ENCODE measurements at regions not wholly inside any gene's neighbourhood (a gene's known extent, or its start where the extent isn't known, plus 50 kb on each side); places are given as distances from the start of the nearest gene placed in this dataset.
"Not testable (repeated sequence)": the region's sequence is repeated elsewhere in the genome, so short reads cannot be mapped to it uniquely, and the experiment has no call there.

GRCh38 chr6:120938876-120939472, 395.3 kb downstream of the TBC1D32 start:
- ATAC-seq (no peak), DNase-seq (no peak)
- Histone ChIP-seq H3K9me3 (no peaks in the 10 kb centered on the region), H3K27me3 (no peaks in the 10 kb centered on the region), H3K27ac (no peak overlapping the region), H3K4me3 (no peak overlapping the region), H3K4me1 (no peaks in the 10 kb centered on the region), H3K36me3 (no peaks in the 10 kb centered on the region)
- TF ChIP-seq, protein P1, sequence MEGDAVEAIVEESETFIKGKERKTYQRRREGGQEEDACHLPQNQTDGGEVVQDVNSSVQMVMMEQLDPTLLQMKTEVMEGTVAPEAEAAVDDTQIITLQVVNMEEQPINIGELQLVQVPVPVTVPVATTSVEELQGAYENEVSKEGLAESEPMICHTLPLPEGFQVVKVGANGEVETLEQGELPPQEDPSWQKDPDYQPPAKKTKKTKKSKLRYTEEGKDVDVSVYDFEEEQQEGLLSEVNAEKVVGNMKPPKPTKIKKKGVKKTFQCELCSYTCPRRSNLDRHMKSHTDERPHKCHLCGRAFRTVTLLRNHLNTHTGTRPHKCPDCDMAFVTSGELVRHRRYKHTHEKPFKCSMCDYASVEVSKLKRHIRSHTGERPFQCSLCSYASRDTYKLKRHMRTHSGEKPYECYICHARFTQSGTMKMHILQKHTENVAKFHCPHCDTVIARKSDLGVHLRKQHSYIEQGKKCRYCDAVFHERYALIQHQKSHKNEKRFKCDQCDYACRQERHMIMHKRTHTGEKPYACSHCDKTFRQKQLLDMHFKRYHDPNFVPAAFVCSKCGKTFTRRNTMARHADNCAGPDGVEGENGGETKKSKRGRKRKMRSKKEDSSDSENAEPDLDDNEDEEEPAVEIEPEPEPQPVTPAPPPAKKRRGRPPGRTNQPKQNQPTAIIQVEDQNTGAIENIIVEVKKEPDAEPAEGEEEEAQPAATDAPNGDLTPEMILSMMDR (IDR thresholded peaks at IDR 0.05): no peak
- intact Hi-C loops (cut with DNase I): no loop called here

- no peaks in the 10 kb centered on the region for H3K27me3 ChIP-seq
- TF ChIP-seq, protein P1 (IDR thresholded peaks at IDR 0.05): no peak
- DNase-seq (no peak), ATAC-seq (no peak)
- no peak overlapping the region for H3K27ac ChIP-seq
- H3K36me3 ChIP-seq: no peaks in the 10 kb centered on the region
- no peak overlapping the region for H3K4me3 ChIP-seq
- no peaks in the 10 kb centered on the region for H3K4me1 ChIP-seq
- intact Hi-C loops (cut with DNase I): no loop called here
- H3K9me3 ChIP-seq: no peaks in the 10 kb centered on the region
These were observed 396.0 kb downstream of the TBC1D32 start for GRCh38 chr6:120938164-120938875.

DNA sequence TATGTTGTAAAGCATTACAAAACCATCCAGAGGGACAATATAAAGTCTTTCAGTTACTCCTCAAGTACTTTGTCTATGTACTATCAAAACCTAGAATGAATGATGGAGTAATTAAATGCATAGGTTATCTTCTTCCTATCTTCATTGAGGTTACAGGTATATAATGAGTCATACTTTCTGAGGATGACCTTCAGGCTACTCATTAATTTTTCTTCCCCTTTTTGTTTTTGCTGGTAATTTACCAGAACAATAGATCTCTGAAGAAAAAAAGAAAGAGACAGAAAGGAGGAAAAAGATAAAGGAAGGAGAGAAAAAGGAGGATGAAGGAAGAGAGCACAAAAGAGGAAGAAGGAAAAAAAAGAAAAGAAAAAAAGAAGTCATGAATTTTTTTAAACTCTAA, 398.4 kb downstream of the TBC1D32 start:
- Histone ChIP-seq H3K4me1 (no peaks in the 10 kb centered on the region), H3K27ac (no peak overlapping the region), H3K27me3 (no peaks in the 10 kb centered on the region), H3K4me3 (no peak overlapping the region), H3K36me3 (no peaks in the 10 kb centered on the region), H3K9me3 (no peaks in the 10 kb centered on the region)
- TF ChIP-seq, protein P1 (IDR thresholded peaks at IDR 0.05): no peak
- DNase-seq (no peak), ATAC-seq (no peak)
- intact Hi-C loops (cut with DNase I): no loop called here

- intact Hi-C loops (cut with DNase I): no loop called here
- DNase-seq: no peak
- Histone ChIP-seq H3K27ac (no peak overlapping the region), H3K36me3 (no peaks in the 10 kb centered on the region), H3K9me3 (no peaks in the 10 kb centered on the region), H3K27me3 (no peaks in the 10 kb centered on the region), H3K4me3 (no peak overlapping the region), H3K4me1 (no peaks in the 10 kb centered on the region)
- TF ChIP-seq, protein P1 (IDR thresholded peaks at IDR 0.05): no peak
- ATAC-seq: no peak
These were observed 399.3 kb downstream of the TBC1D32 start for GRCh38 chr6:120935016-120935415.

- H3K4me1 ChIP-seq; H3K9me3 ChIP-seq; DNase-seq; H3K4me3 ChIP-seq; H3K27me3 ChIP-seq; H3K36me3 ChIP-seq; ATAC-seq; H3K27ac ChIP-seq; intact Hi-C loops (cut with DNase I): not testable (repeated sequence)
These were observed 402.6 kb downstream of the TBC1D32 start for GRCh38 chr6:120931520-120932180.

GRCh38 chr6:120930500-120930899, 403.8 kb downstream of the TBC1D32 start:
- H3K36me3 ChIP-seq; DNase-seq; H3K9me3 ChIP-seq; H3K27ac ChIP-seq; H3K27me3 ChIP-seq; H3K4me1 ChIP-seq; H3K4me3 ChIP-seq; intact Hi-C loops (cut with DNase I); ATAC-seq: not testable (repeated sequence)

Data from upper lobe of right lung (tissue), 1 donor.